NCI-H1417 (cell line): ENCODE measurements at regions not wholly inside any gene's neighbourhood (a gene's known extent, or its start where the extent isn't known, plus 50 kb on each side); places are given as distances from the start of the nearest gene placed in this dataset.
"Not testable (repeated sequence)": the region's sequence is repeated elsewhere in the genome, so short reads cannot be mapped to it uniquely, and the experiment has no call there.

Experiments used
- DNase-seq, 3 experiments: peaks; one replicate each; lab custom pipeline; 2025; lab: John Stamatoyannopoulos, UW

DNA sequence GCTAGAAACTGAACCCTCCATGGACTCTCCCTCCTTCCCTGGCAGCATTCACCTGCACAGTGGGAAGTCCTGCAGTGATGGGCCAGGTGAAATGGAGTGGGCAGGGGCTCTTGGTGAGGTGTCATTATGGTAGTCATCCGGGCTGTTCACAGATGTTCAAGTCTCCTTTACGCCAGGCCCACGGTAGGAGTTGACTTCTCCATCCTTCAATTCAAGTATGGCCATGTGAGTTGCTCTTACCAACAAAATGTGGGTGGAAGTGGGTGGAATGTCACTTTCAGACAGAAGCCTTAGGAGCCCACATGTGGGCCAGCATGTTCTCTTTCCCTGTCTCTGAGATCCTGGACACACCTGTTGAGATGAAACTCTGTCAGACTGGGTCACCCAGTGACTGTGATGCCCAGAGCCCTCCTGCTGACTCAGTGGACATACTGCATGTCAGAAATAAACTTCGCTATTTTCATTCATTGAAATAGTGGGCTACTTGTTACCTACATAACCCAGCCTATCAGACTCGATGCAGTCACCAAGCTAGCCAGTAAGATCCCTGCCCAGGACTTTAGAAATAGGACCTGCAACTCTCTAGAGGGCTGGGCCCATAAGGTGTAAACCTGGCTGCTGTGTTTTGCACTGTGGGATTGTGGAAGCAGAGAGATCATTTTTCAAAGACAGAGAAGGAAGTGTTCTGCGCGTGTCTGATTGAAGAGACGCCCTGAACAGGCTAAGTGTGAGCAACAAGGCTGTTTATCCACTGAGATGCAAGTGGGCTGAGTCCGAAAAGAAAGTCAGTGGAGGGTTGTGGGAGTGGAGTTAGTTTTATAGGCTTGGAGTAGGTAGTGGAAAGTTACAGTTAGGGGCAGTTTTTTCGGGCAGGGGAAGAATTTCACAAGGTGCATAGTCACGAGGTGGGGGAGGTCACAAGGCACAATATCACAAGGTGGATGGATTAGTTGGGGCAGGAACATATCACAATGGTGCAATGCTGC, 174.4 kb downstream of the TRIM43 start:
- not testable (repeated sequence) for DNase-seq

- not testable (repeated sequence) for DNase-seq
Observed at GRCh38 chr2:95767531-95767930, 175.7 kb downstream of the TRIM43 start.

DNA sequence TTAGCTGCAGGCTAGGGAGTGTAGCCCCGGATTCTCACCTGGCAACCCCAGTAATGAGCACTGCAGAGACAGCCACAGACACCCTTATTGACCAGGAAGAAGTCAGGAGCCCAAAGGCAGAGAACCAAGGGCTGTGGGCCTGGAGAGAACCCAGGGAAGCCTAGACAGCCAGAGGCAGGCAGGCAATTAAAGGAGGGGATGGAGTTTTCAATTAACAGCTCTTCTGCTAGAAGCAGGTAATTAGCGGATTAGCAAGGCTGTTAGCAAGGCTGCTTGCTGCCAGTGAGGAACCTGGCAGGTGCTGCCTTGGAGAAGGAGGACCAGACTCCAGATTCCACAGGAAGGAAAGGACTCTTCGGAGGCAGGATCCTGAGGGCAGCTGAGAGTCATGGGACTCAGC, 176.1 kb downstream of the TRIM43 start:
- DNase-seq: peak in 1 of 3 experiments; percentile 48

GRCh38 chr2:95769256-95769655, 177.5 kb downstream of the TRIM43 start:
- DNase-seq: not testable (repeated sequence)

GRCh38 chr2:95770726-95771125, 178.9 kb downstream of the TRIM43 start:
- DNase-seq: not testable (repeated sequence)

DNA sequence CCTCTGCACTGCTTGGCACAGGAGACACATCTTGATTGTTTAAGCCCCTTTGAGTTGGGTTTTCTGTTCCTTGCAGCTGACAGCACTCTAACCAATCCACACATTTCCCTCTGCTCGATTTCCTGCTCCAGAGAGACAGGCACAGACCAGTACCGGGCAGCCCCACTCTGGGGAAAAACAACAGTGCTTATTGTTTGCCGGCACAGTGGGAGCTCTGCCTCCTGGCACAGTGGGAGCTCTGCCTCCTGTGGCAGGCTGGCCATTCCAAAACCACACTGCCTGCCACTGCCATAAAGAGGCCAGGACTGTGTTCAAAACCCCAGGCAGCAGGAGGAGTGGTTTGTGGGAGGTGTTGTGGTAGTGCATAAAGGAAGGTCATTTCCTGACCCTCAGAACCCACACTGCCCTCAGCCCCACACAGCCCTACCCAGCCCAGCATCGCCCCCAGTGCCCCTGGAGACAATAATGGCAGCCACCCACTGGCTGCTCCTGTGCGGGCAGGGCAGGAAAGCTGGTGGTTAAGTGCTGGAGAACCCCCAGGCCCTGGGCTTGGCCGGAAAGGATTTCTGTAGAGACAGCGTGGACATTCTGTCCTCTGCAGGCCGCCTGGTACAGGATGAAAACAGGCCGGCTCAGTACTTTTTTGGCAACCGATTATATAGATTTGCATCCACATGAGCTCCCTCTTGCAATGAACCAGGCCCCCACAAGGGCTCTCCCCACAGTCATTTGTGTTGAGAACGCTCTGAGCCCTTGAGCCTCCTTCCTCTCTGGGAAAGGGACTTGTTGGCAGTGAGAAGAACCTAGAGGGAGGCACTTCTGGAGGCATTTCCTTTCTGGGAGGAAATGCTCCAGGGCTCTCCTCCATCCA, 182.8 kb downstream of the TRIM43 start:
- DNase-seq: not testable (repeated sequence)

DNA sequence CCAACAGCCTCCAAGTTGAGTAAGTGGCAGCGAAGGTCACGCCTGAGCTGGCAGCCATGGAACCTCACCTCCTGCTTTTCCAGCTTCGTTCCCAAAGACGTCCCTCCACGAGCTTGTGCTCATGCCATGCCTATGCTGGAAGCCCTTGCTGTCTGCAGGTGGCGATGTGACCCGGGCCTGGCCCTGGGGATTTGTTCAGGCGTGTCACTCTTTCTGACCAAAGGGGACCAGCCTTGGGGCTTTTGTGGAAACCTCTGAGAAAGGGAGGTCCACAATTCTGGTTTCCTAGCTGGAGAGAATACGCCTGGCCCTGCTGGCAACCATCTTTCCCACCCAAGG, 183.4 kb downstream of the TRIM43 start:
- not testable (repeated sequence) for DNase-seq
